ENCODE measurements at regions not wholly inside any gene's neighbourhood (a gene's known extent, or its start where the extent isn't known, plus 50 kb on each side); places are given as distances from the start of the nearest gene placed in this dataset.
A peak's percentile ranks its signal among the peaks of the same experiment; 100 is the strongest.

- no peaks in the 10 kb centered on the region for H3K9me3 ChIP-seq (replicated peaks)
These were observed 62.7 kb upstream of the MEGF10 start for GRCh38 chr5:127227881-127228280.

GRCh38 chr5:127228540-127229184 lies 61.9 kb upstream of the MEGF10 start:
- Histone ChIP-seq H3K27me3 (replicated peaks) (0 out of 2 replicates have a peak, but pooled peaks cover 6% of the 10 kb centered on the region), H3K4me1 (replicated peaks) (peaks cover 6% of the 10 kb centered on the region; the same call in 1 of the 2 replicates), H3K27ac (no peak overlapping the region), H3K9me3 (replicated peaks) (no peaks in the 10 kb centered on the region), H3K4me3 (peak overlapping the region; percentile 34; the same call in 1 of the 2 replicates), H3K36me3 (no peaks in the 10 kb centered on the region)
- DNase-seq (ENCODE audit: low read depth in 1 of 2, low spot score in 2 of 2) = no peak

More at GRCh38 chr5:127227881-127228280, 62.7 kb upstream of the MEGF10 start:
- no peaks in the 10 kb centered on the region for H3K36me3 ChIP-seq
- DNase-seq (ENCODE audit: low read depth in 1 of 2, low spot score in 2 of 2) = no peak
- no peak overlapping the region for H3K27ac ChIP-seq
- peaks cover 6% of the 10 kb centered on the region; the same call in 1 of the 2 replicates for H3K4me1 ChIP-seq (replicated peaks)
- no peak overlapping the region for H3K4me3 ChIP-seq
- H3K27me3 ChIP-seq (replicated peaks) = 0 out of 2 replicates have a peak, but pooled peaks cover 6% of the 10 kb centered on the region

- Histone ChIP-seq H3K9me3 (replicated peaks) (no peaks in the 10 kb centered on the region), H3K4me3 (peak overlapping the region; percentile 34), H3K4me1 (replicated peaks) (peaks cover 6% of the 10 kb centered on the region; the same call in 1 of the 2 replicates), H3K27ac (no peak overlapping the region), H3K27me3 (replicated peaks) (0 out of 2 replicates have a peak, but pooled peaks cover 6% of the 10 kb centered on the region), H3K36me3 (no peaks in the 10 kb centered on the region)
- DNase-seq (ENCODE audit: low read depth in 1 of 2, low spot score in 2 of 2) = peak in 1 of 2 experiments; percentile 16
These were observed 61.3 kb upstream of the MEGF10 start for GRCh38 chr5:127229185-127229889.

GRCh38 chr5:127231118-127231517 lies 59.5 kb upstream of the MEGF10 start:
- H3K27ac ChIP-seq = no peak overlapping the region
- H3K9me3 ChIP-seq (replicated peaks) = no peaks in the 10 kb centered on the region
- no peak overlapping the region for H3K4me3 ChIP-seq
- H3K27me3 ChIP-seq (replicated peaks) = 0 out of 2 replicates have a peak, but pooled peaks cover 6% of the 10 kb centered on the region
- DNase-seq (ENCODE audit: low read depth in 1 of 2, low spot score in 2 of 2) = no peak
- H3K4me1 ChIP-seq (replicated peaks) = peaks cover 6% of the 10 kb centered on the region; the same call in 1 of the 2 replicates
- no peaks in the 10 kb centered on the region for H3K36me3 ChIP-seq

GRCh38 chr5:127233590-127233989 lies 57.0 kb upstream of the MEGF10 start:
- Histone ChIP-seq H3K27ac (no peak overlapping the region), H3K4me3 (no peak overlapping the region), H3K9me3 (replicated peaks) (no peaks in the 10 kb centered on the region), H3K4me1 (replicated peaks) (peaks cover 6% of the 10 kb centered on the region; the same call in 1 of the 2 replicates), H3K36me3 (no peaks in the 10 kb centered on the region), H3K27me3 (replicated peaks) (0 out of 2 replicates have a peak, but pooled peaks cover 3% of the 10 kb centered on the region)
- no peak for DNase-seq (ENCODE audit: low read depth in 1 of 2, low spot score in 2 of 2)

GRCh38 chr5:127235136-127235535 lies 55.5 kb upstream of the MEGF10 start:
- H3K36me3 ChIP-seq = no peaks in the 10 kb centered on the region
- H3K27me3 ChIP-seq (replicated peaks) = no peaks in the 10 kb centered on the region
- no peaks in the 10 kb centered on the region for H3K9me3 ChIP-seq (replicated peaks)
- no peaks in the 10 kb centered on the region for H3K4me1 ChIP-seq (replicated peaks)
- H3K4me3 ChIP-seq = no peak overlapping the region
- no peak for DNase-seq (ENCODE audit: low read depth in 1 of 2, low spot score in 2 of 2)
- no peak overlapping the region for H3K27ac ChIP-seq

- Histone ChIP-seq H3K4me3 (no peak overlapping the region), H3K4me1 (replicated peaks) (no peaks in the 10 kb centered on the region), H3K9me3 (replicated peaks) (no peaks in the 10 kb centered on the region), H3K36me3 (no peaks in the 10 kb centered on the region), H3K27me3 (replicated peaks) (no peaks in the 10 kb centered on the region), H3K27ac (no peak overlapping the region)
- DNase-seq (ENCODE audit: low read depth in 1 of 2, low spot score in 2 of 2) = no peak
These were observed 54.3 kb upstream of the MEGF10 start for GRCh38 chr5:127236254-127236653.

Data from SJSA1 (cell line).